ENCODE measurements at regions not wholly inside any gene's neighbourhood (a gene's known extent, or its start where the extent isn't known, plus 50 kb on each side); places are given as distances from the start of the nearest gene placed in this dataset.

DNA sequence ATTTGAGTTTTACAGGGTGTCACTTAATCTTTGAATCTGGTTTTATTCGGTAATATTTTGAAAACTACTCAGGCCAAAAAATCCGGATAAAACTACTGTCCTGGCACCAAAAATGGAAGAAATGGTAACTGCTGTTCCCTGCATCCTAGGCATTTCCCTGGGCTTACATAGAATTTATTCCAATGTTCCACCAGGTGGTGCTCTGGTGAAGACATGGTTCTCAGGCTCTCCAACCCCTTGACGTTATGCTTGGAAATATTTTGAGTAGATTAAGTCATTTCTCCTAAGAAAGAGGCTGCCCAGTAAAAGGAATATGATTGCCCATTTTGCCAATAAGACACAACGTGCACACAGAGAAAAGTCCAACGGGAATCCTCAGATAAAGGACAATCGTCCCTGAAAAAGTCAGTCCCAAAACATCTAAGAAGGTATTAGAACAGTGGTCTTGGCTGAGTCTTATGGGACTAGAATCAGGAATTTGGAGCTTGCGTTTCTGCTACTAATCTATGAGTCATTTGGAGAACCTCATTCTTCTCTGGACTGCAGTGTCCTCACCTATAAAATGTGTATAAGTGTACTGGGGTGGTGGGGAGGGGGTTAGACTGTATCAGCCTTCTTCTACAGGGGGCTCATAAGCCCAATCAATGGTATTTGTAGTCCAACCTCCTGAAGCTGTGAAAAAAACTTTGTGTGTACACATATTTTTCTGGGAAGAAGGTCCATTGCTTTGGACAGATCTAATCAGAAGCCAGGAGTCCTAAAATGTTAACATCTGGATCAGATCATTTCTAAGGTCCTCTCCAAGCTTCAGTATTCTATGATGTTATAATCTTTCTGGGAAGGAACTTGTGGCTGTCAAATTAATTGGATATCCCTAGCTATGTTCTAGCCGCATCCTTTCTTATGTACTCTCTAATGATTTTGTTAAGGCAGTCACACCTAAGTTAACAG is 131.0 kb upstream of the BMP2 start:
- TF ChIP-seq EZH2 (IDR thresholded peaks at IDR 0.05; ENCODE audit: low read length), result no peak
- TF ChIP-seq, protein P1, sequence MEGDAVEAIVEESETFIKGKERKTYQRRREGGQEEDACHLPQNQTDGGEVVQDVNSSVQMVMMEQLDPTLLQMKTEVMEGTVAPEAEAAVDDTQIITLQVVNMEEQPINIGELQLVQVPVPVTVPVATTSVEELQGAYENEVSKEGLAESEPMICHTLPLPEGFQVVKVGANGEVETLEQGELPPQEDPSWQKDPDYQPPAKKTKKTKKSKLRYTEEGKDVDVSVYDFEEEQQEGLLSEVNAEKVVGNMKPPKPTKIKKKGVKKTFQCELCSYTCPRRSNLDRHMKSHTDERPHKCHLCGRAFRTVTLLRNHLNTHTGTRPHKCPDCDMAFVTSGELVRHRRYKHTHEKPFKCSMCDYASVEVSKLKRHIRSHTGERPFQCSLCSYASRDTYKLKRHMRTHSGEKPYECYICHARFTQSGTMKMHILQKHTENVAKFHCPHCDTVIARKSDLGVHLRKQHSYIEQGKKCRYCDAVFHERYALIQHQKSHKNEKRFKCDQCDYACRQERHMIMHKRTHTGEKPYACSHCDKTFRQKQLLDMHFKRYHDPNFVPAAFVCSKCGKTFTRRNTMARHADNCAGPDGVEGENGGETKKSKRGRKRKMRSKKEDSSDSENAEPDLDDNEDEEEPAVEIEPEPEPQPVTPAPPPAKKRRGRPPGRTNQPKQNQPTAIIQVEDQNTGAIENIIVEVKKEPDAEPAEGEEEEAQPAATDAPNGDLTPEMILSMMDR (optimal IDR thresholded peaks at IDR 0.05 in 1 of 3, IDR thresholded peaks at IDR 0.05 in 1 of 3, conservative IDR thresholded peaks at IDR 0.05 in 1 of 3; ENCODE audit: extremely low read depth in 1 of 3, insufficient read depth in 2 of 3, low read length in 3 of 3), result peak; percentile 56 to 69 (median 67)

Data from keratinocyte (primary cell).